ENCODE measurements at regions not wholly inside any gene's neighbourhood (a gene's known extent, or its start where the extent isn't known, plus 50 kb on each side); places are given as distances from the start of the nearest gene placed in this dataset.

DNA sequence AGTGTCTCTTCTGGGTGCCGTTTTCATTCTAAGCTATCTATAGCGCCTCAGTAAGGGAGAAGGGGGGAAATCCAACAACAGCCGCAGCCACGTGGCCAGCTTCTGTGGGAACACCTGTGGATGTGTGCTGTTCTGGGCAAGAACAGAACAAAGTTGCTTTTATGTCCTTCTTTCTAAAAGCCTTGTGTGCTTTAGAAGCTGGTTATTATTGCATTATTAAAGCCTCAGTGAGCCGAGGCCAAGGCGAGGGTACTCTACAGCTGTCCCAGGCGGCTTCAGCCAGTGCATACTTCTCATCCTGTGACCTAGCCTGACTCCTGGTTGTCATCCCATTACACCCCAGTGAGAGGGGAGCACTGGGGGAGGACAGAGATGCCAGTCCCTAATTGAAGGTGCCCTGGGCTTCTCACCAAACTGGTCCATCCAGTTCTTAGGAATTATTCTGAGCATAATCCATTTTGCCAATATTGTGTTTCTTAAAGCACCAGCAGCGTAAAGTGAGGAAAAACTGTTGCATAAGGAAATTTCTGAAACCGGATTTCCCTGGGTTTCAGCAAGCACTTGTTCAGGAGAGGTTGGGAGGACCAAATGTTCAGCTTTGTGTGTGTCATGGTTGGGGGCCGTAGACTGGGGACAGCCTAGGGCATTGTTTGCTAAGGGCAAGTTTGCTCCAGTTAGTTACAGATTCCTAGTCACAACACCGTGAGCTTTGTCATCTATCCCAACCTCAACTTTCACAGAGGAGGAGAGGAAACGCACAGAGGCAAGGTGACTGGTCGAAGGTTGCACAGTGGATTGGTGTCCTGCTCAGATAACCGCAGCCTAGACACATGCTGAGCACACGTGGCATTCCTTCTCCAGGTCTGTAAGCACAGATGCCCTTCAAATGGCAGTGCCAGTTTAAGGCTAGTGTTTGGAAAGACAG lies 61.0 kb upstream of the ATP1A1 start (continued):
- TF ChIP-seq XBP1 (CRISPR knock-in tag; IDR thresholded peaks at IDR 0.05), result no peak
- TF ChIP-seq RARA (CRISPR knock-in tag; IDR thresholded peaks at IDR 0.05), result peak; percentile 54; the same call in 1 of the 2 replicates
- TF ChIP-seq, protein P1, sequence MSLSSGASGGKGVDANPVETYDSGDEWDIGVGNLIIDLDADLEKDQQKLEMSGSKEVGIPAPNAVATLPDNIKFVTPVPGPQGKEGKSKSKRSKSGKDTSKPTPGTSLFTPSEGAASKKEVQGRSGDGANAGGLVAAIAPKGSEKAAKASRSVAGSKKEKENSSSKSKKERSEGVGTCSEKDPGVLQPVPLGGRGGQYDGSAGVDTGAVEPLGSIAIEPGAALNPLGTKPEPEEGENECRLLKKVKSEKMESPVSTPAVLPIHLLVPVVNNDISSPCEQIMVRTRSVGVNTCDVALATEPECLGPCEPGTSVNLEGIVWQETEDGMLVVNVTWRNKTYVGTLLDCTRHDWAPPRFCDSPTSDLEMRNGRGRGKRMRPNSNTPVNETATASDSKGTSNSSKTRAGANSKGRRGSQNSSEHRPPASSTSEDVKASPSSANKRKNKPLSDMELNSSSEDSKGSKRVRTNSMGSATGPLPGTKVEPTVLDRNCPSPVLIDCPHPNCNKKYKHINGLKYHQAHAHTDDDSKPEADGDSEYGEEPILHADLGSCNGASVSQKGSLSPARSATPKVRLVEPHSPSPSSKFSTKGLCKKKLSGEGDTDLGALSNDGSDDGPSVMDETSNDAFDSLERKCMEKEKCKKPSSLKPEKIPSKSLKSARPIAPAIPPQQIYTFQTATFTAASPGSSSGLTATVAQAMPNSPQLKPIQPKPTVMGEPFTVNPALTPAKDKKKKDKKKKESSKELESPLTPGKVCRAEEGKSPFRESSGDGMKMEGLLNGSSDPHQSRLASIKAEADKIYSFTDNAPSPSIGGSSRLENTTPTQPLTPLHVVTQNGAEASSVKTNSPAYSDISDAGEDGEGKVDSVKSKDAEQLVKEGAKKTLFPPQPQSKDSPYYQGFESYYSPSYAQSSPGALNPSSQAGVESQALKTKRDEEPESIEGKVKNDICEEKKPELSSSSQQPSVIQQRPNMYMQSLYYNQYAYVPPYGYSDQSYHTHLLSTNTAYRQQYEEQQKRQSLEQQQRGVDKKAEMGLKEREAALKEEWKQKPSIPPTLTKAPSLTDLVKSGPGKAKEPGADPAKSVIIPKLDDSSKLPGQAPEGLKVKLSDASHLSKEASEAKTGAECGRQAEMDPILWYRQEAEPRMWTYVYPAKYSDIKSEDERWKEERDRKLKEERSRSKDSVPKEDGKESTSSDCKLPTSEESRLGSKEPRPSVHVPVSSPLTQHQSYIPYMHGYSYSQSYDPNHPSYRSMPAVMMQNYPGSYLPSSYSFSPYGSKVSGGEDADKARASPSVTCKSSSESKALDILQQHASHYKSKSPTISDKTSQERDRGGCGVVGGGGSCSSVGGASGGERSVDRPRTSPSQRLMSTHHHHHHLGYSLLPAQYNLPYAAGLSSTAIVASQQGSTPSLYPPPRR (CRISPR knock-in tag; IDR thresholded peaks at IDR 0.05; ENCODE audit: borderline replicate concordance), result peak; percentile 55; the same call in 1 of the 2 replicates
- no peak; the same call in 1 of the 2 replicates for TF ChIP-seq ZNF232 (CRISPR knock-in tag; IDR thresholded peaks at IDR 0.05; ENCODE audit: borderline replicate concordance)
- no peak for TF ChIP-seq MIER3 (CRISPR knock-in tag; IDR thresholded peaks at IDR 0.05; ENCODE audit: borderline replicate concordance)
- TF ChIP-seq ZMYM3 (CRISPR knock-in tag; IDR thresholded peaks at IDR 0.05), result peak; percentile 82; the same call in 1 of the 2 replicates
- TF ChIP-seq, protein P2, sequence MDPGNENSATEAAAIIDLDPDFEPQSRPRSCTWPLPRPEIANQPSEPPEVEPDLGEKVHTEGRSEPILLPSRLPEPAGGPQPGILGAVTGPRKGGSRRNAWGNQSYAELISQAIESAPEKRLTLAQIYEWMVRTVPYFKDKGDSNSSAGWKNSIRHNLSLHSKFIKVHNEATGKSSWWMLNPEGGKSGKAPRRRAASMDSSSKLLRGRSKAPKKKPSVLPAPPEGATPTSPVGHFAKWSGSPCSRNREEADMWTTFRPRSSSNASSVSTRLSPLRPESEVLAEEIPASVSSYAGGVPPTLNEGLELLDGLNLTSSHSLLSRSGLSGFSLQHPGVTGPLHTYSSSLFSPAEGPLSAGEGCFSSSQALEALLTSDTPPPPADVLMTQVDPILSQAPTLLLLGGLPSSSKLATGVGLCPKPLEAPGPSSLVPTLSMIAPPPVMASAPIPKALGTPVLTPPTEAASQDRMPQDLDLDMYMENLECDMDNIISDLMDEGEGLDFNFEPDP (CRISPR knock-in tag; conservative IDR thresholded peaks at IDR 0.05), result peak; percentile 98; the same call in 1 of the 2 replicates
- no peak for TF ChIP-seq ZNF674 (CRISPR knock-in tag; IDR thresholded peaks at IDR 0.05; ENCODE audit: low read depth)
- peak; percentile 85 for TF ChIP-seq ZSCAN29 (CRISPR knock-in tag; conservative IDR thresholded peaks at IDR 0.05)
- TF ChIP-seq ZNF263 (CRISPR knock-in tag; IDR thresholded peaks at IDR 0.05), result peak; percentile 93
- TF ChIP-seq PITX1 (CRISPR knock-in tag; IDR thresholded peaks at IDR 0.05), result peak; percentile 19; the same call in 1 of the 2 replicates
- TF ChIP-seq SOX6 (IDR thresholded peaks at IDR 0.05), result no peak
- TF ChIP-seq SOX6 (CRISPR knock-in tag; IDR thresholded peaks at IDR 0.05), result peak; percentile 79
- TF ChIP-seq, protein P3, sequence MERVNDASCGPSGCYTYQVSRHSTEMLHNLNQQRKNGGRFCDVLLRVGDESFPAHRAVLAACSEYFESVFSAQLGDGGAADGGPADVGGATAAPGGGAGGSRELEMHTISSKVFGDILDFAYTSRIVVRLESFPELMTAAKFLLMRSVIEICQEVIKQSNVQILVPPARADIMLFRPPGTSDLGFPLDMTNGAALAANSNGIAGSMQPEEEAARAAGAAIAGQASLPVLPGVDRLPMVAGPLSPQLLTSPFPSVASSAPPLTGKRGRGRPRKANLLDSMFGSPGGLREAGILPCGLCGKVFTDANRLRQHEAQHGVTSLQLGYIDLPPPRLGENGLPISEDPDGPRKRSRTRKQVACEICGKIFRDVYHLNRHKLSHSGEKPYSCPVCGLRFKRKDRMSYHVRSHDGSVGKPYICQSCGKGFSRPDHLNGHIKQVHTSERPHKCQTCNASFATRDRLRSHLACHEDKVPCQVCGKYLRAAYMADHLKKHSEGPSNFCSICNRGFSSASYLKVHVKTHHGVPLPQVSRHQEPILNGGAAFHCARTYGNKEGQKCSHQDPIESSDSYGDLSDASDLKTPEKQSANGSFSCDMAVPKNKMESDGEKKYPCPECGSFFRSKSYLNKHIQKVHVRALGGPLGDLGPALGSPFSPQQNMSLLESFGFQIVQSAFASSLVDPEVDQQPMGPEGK (CRISPR knock-in tag; IDR thresholded peaks at IDR 0.05), result peak; percentile 85
- TF ChIP-seq, protein P4, sequence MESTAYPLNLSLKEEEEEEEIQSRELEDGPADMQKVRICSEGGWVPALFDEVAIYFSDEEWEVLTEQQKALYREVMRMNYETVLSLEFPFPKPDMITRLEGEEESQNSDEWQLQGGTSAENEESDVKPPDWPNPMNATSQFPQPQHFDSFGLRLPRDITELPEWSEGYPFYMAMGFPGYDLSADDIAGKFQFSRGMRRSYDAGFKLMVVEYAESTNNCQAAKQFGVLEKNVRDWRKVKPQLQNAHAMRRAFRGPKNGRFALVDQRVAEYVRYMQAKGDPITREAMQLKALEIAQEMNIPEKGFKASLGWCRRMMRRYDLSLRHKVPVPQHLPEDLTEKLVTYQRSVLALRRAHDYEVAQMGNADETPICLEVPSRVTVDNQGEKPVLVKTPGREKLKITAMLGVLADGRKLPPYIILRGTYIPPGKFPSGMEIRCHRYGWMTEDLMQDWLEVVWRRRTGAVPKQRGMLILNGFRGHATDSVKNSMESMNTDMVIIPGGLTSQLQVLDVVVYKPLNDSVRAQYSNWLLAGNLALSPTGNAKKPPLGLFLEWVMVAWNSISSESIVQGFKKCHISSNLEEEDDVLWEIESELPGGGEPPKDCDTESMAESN (CRISPR knock-in tag; conservative IDR thresholded peaks at IDR 0.05), result peak; percentile 46; the same call in 1 of the 2 replicates
- TF ChIP-seq ZNF501 (CRISPR knock-in tag; IDR thresholded peaks at IDR 0.05), result peak; percentile 17; the same call in 1 of the 2 replicates
- TF ChIP-seq ZNF34 (CRISPR knock-in tag; IDR thresholded peaks at IDR 0.05; ENCODE audit: borderline replicate concordance), result 0 out of 2 replicates have a peak, but pooled peaks have one; percentile 40
- 0 out of 2 replicates have a peak, but pooled peaks have one; percentile 10 for TF ChIP-seq CHD4 (IDR thresholded peaks at IDR 0.05; ENCODE audit: borderline replicate concordance, low read length)
- TF ChIP-seq ZNF546 (CRISPR knock-in tag; conservative IDR thresholded peaks at IDR 0.05), result no peak
